Neuronal stem cell (in vitro differentiated cells): ENCODE measurements at regions not wholly inside any gene's neighbourhood (a gene's known extent, or its start where the extent isn't known, plus 50 kb on each side); places are given as distances from the start of the nearest gene placed in this dataset.
A peak's percentile ranks its signal among the peaks of the same experiment; 100 is the strongest.

ENCODE experiments used
- DNase-seq: peaks from one replicate; pipeline ENCODE4 v3.0.0-alpha.2; 2013; ENCODE audit warnings: low spot score
- H2AFZ ChIP-seq: one replicate; pipeline ENCODE4 v1.6.1; 2013; ENCODE audit warnings: mild to moderate bottlenecking, low read length, inconsistent platforms
- H2AK5ac ChIP-seq: 2 replicates; pipeline ENCODE4 v1.6.1; 2013; ENCODE audit warnings: low read depth, mild to moderate bottlenecking, inconsistent platforms, low read length, moderate library complexity, mixed read lengths
- H2BK120ac ChIP-seq: 2 replicates; pipeline ENCODE4 v1.6.1; 2013; ENCODE audit warnings: low read depth, mild to moderate bottlenecking, inconsistent platforms, low read length, moderate library complexity, mixed read lengths
- H2BK12ac ChIP-seq: one replicate; pipeline ENCODE4 v1.6.1; 2013; ENCODE audit warnings: low read length, inconsistent platforms
- H2BK15ac ChIP-seq: 2 replicates; pipeline ENCODE4 v1.6.1; 2013; ENCODE audit warnings: mild to moderate bottlenecking, low read length, inconsistent platforms, mixed read lengths
- H2BK5ac ChIP-seq: one replicate; pipeline ENCODE4 v1.6.1; 2013; ENCODE audit warnings: inconsistent platforms, mild to moderate bottlenecking, low read length, moderate library complexity
- H3K14ac ChIP-seq: one replicate; pipeline ENCODE4 v1.6.1; 2013; ENCODE audit warnings: low read length, inconsistent platforms
- H3K18ac ChIP-seq: 2 replicates; pipeline ENCODE4 v1.6.1; 2013; ENCODE audit warnings: low read length, inconsistent platforms
- H3K23ac ChIP-seq: 2 replicates; pipeline ENCODE4 v1.6.1; 2013; ENCODE audit warnings: low read depth, mild to moderate bottlenecking, mixed read lengths, low read length, inconsistent platforms; ENCODE audit not compliant: poor library complexity
- H3K27ac ChIP-seq: replicated peaks from 3 replicates; pipeline ENCODE4 v1.5.1; 2013; ENCODE audit warnings: low read length, inconsistent platforms
- H3K27me3 ChIP-seq, 3 experiments: 2 replicates each; pipeline ENCODE4 v1.6.1; 2013; ENCODE audit warnings: low read length in 3 of 3, mild to moderate bottlenecking in 2 of 3, inconsistent platforms in 1 of 3, low read depth in 1 of 3, mixed read lengths in 1 of 3, moderate library complexity in 1 of 3; ENCODE audit not compliant: control insufficient read depth in 3 of 3, insufficient read depth in 3 of 3
- H3K36me3 ChIP-seq, 2 donors: replicated peaks in 1 of 2; 2 replicates each; pipeline ENCODE4 v1.6.1; 2013; ENCODE audit warnings: low read length in 2 of 2; ENCODE audit not compliant: control insufficient read depth in 2 of 2, insufficient read depth in 2 of 2
- H3K4ac ChIP-seq: 2 replicates; pipeline ENCODE4 v1.6.1; 2013; ENCODE audit warnings: inconsistent platforms, mild to moderate bottlenecking, low read length, moderate library complexity
- H3K4me1 ChIP-seq, 2 donors: 1 replicate in 1 of 2; 2 replicates in 1 of 2; pipeline ENCODE4 v1.6.1; 2013; ENCODE audit warnings: low read length in 2 of 2, low read depth in 1 of 2; ENCODE audit not compliant: control insufficient read depth in 2 of 2, insufficient read depth in 1 of 2
- H3K4me2 ChIP-seq: one replicate; pipeline ENCODE4 v1.6.1; 2013; ENCODE audit warnings: mild to moderate bottlenecking, low read length, inconsistent platforms; ENCODE audit not compliant: insufficient read depth, poor library complexity, severe bottlenecking
- H3K4me3 ChIP-seq, 2 donors: 2 replicates each; pipeline ENCODE4 v1.5.1; 2013; ENCODE audit warnings: low read length in 2 of 2, mild to moderate bottlenecking in 2 of 2, inconsistent platforms in 1 of 2, moderate library complexity in 1 of 2
- H3K79me1 ChIP-seq: one replicate; pipeline ENCODE4 v1.6.1; 2013; ENCODE audit warnings: low read depth, mild to moderate bottlenecking, inconsistent platforms, low read length, moderate library complexity
- H3K9ac ChIP-seq: one replicate; pipeline ENCODE4 v1.6.1; 2013; ENCODE audit warnings: mild to moderate bottlenecking, low read depth, low read length, inconsistent platforms; ENCODE audit not compliant: poor library complexity
- H3K9me3 ChIP-seq, 2 donors: replicated peaks in 1 of 2; 2 replicates each; pipeline versions ENCODE3 to v1.6.1; 2013; ENCODE audit warnings: low read length in 2 of 2, mild to moderate bottlenecking in 2 of 2, inconsistent platforms in 1 of 2, low read depth in 1 of 2, mixed read lengths in 1 of 2, moderate library complexity in 1 of 2; ENCODE audit not compliant: control insufficient read depth in 2 of 2, insufficient read depth in 1 of 2
- H4K8ac ChIP-seq: one replicate; pipeline ENCODE4 v1.6.1; 2013; ENCODE audit warnings: low read depth, mild to moderate bottlenecking, inconsistent platforms, low read length, moderate library complexity
- H4K91ac ChIP-seq: one replicate; pipeline ENCODE4 v1.6.1; 2013; ENCODE audit warnings: low read length, low read depth, mild to moderate bottlenecking, inconsistent platforms; ENCODE audit not compliant: poor library complexity
- WGBS, 2 donors: extraction: QIAGEN DNeasy Blood & Tissue Kit; methylation state at CpG; one replicate each; pipeline ENCODE4 v1.1.7; 2013; ENCODE audit warnings: missing lambda C conversion rate in 2 of 2, mixed read lengths in 1 of 2; ENCODE audit not compliant: insufficient read length in 2 of 2, insufficient replicate concordance in 1 of 2; ENCODE audit errors: extremely low coverage in 2 of 2; 5-methylcytosine and 5-hydroxymethylcytosine counted together

DNA sequence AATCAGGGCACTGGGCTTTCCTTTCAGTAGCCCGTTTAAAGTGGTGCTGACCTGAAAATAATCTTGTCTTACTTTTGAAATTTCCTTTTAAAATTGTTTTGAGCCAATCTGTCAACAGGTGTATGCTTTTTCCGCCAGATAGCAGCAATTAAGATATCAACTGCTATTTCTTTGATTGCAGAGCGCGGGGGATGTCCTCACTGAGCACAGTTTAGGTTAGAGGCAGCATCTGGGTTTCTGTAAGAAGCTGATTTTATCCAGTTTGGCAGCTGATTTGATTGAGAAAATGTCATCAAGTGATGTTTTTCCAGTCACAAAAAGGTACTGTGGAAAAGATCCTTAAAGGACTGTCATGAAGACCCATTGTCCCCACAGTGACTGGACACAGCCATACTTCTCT, 371.8 kb downstream of the ADAMTS20 start:
- H3K4me2 ChIP-seq, result no peak overlapping the region
- H3K4me1 ChIP-seq, result no peaks in the 10 kb centered on the region
- no peak overlapping the region for H2BK5ac ChIP-seq
- H3K79me1 ChIP-seq, result no peaks in the 10 kb centered on the region
- WGBS, 2 donors, result no CpG with 5 or more reads among the region's 4 CpGs
- H2AK5ac ChIP-seq, result no peak overlapping the region
- no peak for DNase-seq
- no peak overlapping the region for H4K91ac ChIP-seq
- no peak overlapping the region for H4K8ac ChIP-seq
- H3K27ac ChIP-seq, result no peak overlapping the region
- H2BK12ac ChIP-seq, result no peak overlapping the region
- no peaks in the 10 kb centered on the region for H3K27me3 ChIP-seq
- H3K4me3 ChIP-seq, result no peak overlapping the region
- H3K4ac ChIP-seq, result no peak overlapping the region
- H3K14ac ChIP-seq, result no peak overlapping the region
- H3K18ac ChIP-seq, result no peak overlapping the region
- H3K36me3 ChIP-seq, result no peaks in the 10 kb centered on the region
- no peak overlapping the region for H2BK120ac ChIP-seq
- H3K9me3 ChIP-seq, result no peaks in the 10 kb centered on the region
- no peak overlapping the region for H3K23ac ChIP-seq
- no peak overlapping the region for H3K9ac ChIP-seq
- H2AFZ ChIP-seq, result no peak overlapping the region
- no peak overlapping the region for H2BK15ac ChIP-seq

DNA sequence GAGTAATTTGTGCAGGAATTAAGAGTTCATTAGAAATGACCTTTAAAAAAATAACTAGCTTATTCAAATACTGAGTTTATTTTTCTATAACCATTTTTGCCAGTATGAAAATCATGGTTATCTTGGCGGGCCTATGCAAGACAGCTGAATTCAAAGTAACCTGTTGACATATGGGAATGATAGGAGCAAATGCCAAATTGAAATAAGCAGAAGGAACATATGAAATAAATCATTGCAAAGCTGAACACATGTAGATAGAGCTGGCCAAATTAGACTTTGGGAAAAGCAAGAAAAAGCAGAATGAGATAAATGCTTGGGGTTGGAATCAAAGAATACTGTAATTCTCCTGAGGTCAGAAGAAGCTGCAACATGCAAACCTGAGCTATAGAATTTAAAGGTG, 372.5 kb downstream of the ADAMTS20 start:
- Histone ChIP-seq H3K4me1 (no peaks in the 10 kb centered on the region), H2AFZ (no peak overlapping the region), H3K4me2 (no peak overlapping the region), H3K79me1 (no peaks in the 10 kb centered on the region), H3K23ac (no peak overlapping the region), H4K91ac (no peak overlapping the region), H3K4me3 (no peak overlapping the region), H3K4ac (no peak overlapping the region), H2AK5ac (no peak overlapping the region), H2BK5ac (no peak overlapping the region), H3K9me3 (no peaks in the 10 kb centered on the region), H2BK12ac (no peak overlapping the region), H4K8ac (no peak overlapping the region), H2BK120ac (no peak overlapping the region), H2BK15ac (no peak overlapping the region), H3K27ac (no peak overlapping the region), H3K18ac (no peak overlapping the region), H3K14ac (no peak overlapping the region), H3K27me3 (no peaks in the 10 kb centered on the region), H3K36me3 (no peaks in the 10 kb centered on the region), H3K9ac (no peak overlapping the region)
- DNase-seq, result no peak
- no CpG with 5 or more reads among the region's 1 CpG for WGBS, 2 donors

DNA sequence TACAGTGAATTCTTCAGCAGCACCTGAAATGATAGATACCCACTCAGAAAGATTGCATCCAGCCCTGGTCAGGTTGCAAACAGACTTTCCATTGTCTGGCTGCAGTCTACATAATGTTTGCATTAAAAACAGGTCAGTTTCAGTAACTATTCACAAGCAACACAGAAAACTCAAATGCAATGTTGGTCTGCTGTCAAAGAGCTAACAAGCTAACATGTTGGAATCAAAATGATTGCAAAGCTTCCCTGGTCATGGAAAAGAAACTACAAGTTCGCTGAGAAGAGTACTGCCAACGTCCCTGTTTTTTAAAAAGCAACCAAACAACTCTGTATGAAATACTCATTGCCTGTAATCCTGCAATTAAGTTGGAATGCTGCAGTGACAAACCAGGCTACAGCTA, 374.7 kb downstream of the ADAMTS20 start:
- H3K9ac ChIP-seq, result no peak overlapping the region
- no peaks in the 10 kb centered on the region for H3K36me3 ChIP-seq
- H3K4me1 ChIP-seq, result no peaks in the 10 kb centered on the region
- no peak overlapping the region for H3K27ac ChIP-seq
- no peak overlapping the region for H2BK120ac ChIP-seq
- H3K4ac ChIP-seq, result no peak overlapping the region
- no peak overlapping the region for H3K18ac ChIP-seq
- H4K8ac ChIP-seq, result no peak overlapping the region
- no peaks in the 10 kb centered on the region for H3K9me3 ChIP-seq
- H3K4me2 ChIP-seq, result no peak overlapping the region
- no peak overlapping the region for H2BK5ac ChIP-seq
- no CpG with 5 or more reads among the region's 2 CpGs for WGBS, 2 donors
- H3K14ac ChIP-seq, result no peak overlapping the region
- no peak overlapping the region for H2AFZ ChIP-seq
- no peaks in the 10 kb centered on the region for H3K27me3 ChIP-seq
- H2BK15ac ChIP-seq, result no peak overlapping the region
- DNase-seq, result no peak
- H3K4me3 ChIP-seq, result no peak overlapping the region
- no peak overlapping the region for H4K91ac ChIP-seq
- no peak overlapping the region for H2AK5ac ChIP-seq
- H3K79me1 ChIP-seq, result no peaks in the 10 kb centered on the region
- no peak overlapping the region for H3K23ac ChIP-seq
- no peak overlapping the region for H2BK12ac ChIP-seq

DNA sequence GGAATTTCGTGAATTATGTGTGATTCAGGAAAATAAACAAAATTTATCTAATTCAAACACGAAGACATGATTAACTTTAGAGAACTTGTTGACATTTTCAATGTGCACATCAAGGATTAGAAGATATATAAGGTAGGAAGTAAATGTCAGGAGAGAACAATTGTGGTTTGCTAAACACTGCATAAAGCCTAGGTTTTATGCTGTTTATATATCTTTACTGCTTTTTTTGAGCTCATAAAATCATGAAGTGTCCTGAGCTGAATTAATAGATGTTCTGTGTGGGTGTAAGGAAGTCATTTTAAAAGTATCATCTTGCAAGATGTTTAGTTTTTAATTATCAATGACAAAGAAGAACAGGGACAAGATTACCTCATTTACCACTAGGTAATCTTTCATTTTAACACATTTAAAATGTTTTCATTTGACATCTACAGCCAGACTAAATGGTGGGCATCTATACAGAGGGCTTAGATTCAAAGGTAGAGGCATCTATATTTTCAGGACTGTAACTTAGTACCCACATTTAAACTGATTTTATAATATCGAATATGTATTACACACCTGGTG, 382.8 kb downstream of the ADAMTS20 start:
- Histone ChIP-seq H2BK12ac (no peak overlapping the region), H3K23ac (no peak overlapping the region), H3K4me3 (no peak overlapping the region), H4K8ac (no peak overlapping the region), H2BK5ac (no peak overlapping the region), H3K4ac (no peak overlapping the region), H3K79me1 (no peaks in the 10 kb centered on the region), H2AK5ac (no peak overlapping the region), H3K27me3 (no peaks in the 10 kb centered on the region), H3K27ac (no peak overlapping the region), H2BK15ac (no peak overlapping the region), H3K4me2 (no peak overlapping the region), H3K9me3 (no peaks in the 10 kb centered on the region), H3K14ac (no peak overlapping the region), H3K4me1 (peaks cover 0 to 10% of the 10 kb centered on the region in 2 donors), H2AFZ (peak overlapping the region; percentile 31), H2BK120ac (no peak overlapping the region), H3K36me3 (no peaks in the 10 kb centered on the region), H4K91ac (no peak overlapping the region), H3K18ac (no peak overlapping the region), H3K9ac (no peak overlapping the region)
- no CpG with 5 or more reads among the region's 3 CpGs for WGBS, 2 donors
- DNase-seq, result no peak
